ENCODE measurements at regions not wholly inside any gene's neighbourhood (a gene's known extent, or its start where the extent isn't known, plus 50 kb on each side); places are given as distances from the start of the nearest gene placed in this dataset.

GRCh38 chr15:39110746-39111145 is 470.1 kb upstream of the THBS1 start:
- no peaks in the 10 kb centered on the region for H3K4me1 ChIP-seq (ENCODE audit: insufficient read depth, low read length)
- H3K27me3 ChIP-seq (ENCODE audit: control insufficient read depth in 1 of 2, insufficient read depth in 2 of 2, low read length in 2 of 2): no peaks in the 10 kb centered on the region
- H3K36me3 ChIP-seq (ENCODE audit: insufficient read depth, low read length): no peaks in the 10 kb centered on the region
- no peaks in the 10 kb centered on the region for H3K9me3 ChIP-seq (ENCODE audit: low read length)
- H3K9ac ChIP-seq (ENCODE audit: low read length): no peak overlapping the region
- H3K27ac ChIP-seq (ENCODE audit: low read depth, low read length): no peak overlapping the region
- no peak overlapping the region for H3K4me3 ChIP-seq (ENCODE audit: low read depth in 1 of 2, low read length in 2 of 2)

DNA sequence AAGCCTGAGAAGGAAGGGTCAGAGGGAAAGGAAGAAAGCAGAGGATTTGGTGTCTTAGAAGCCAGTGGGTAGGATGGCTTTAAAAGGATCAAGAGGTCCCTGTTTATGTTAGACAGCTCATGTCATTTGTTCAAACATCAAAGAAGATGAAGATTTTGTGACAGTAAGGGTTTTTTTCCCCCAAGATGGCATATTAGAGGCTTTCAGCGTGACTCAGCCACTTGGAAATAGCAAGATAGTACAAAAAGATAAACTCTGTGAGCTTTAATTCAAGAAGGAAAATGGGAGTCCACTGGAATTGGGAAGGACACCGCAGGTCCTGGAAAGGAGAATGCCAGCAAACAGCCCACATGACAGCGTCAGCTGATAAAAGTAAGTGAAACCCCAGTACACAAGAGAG is 467.1 kb upstream of the THBS1 start:
- no peaks in the 10 kb centered on the region for H3K27me3 ChIP-seq (ENCODE audit: control insufficient read depth in 1 of 2, insufficient read depth in 2 of 2, low read length in 2 of 2)
- H3K4me3 ChIP-seq (ENCODE audit: low read depth in 1 of 2, low read length in 2 of 2): no peak overlapping the region
- peaks cover 7% of the 10 kb centered on the region for H3K9me3 ChIP-seq (ENCODE audit: low read length)
- no peak overlapping the region for H3K9ac ChIP-seq (ENCODE audit: low read length)
- no peaks in the 10 kb centered on the region for H3K36me3 ChIP-seq (ENCODE audit: insufficient read depth, low read length)
- H3K27ac ChIP-seq (ENCODE audit: low read depth, low read length): no peak overlapping the region
- H3K4me1 ChIP-seq (ENCODE audit: insufficient read depth, low read length): no peaks in the 10 kb centered on the region

GRCh38 chr15:39114690-39115378 is 466.0 kb upstream of the THBS1 start:
- Histone ChIP-seq H3K27ac (ENCODE audit: low read depth, low read length) (no peak overlapping the region), H3K27me3 (ENCODE audit: control insufficient read depth in 1 of 2, insufficient read depth in 2 of 2, low read length in 2 of 2) (no peaks in the 10 kb centered on the region), H3K36me3 (ENCODE audit: insufficient read depth, low read length) (no peaks in the 10 kb centered on the region), H3K4me3 (ENCODE audit: low read depth in 1 of 2, low read length in 2 of 2) (no peak overlapping the region), H3K9me3 (ENCODE audit: low read length) (peaks cover 7% of the 10 kb centered on the region), H3K4me1 (ENCODE audit: insufficient read depth, low read length) (no peaks in the 10 kb centered on the region), H3K9ac (ENCODE audit: low read length) (no peak overlapping the region)

- Histone ChIP-seq H3K4me3 (ENCODE audit: low read depth in 1 of 2, low read length in 2 of 2) (no peak overlapping the region), H3K9me3 (ENCODE audit: low read length) (peaks cover 7% of the 10 kb centered on the region), H3K27ac (ENCODE audit: low read depth, low read length) (no peak overlapping the region), H3K4me1 (ENCODE audit: insufficient read depth, low read length) (no peaks in the 10 kb centered on the region), H3K27me3 (ENCODE audit: control insufficient read depth in 1 of 2, insufficient read depth in 2 of 2, low read length in 2 of 2) (no peaks in the 10 kb centered on the region), H3K36me3 (ENCODE audit: insufficient read depth, low read length) (no peaks in the 10 kb centered on the region), H3K9ac (ENCODE audit: low read length) (no peak overlapping the region)
Measured at GRCh38 chr15:39115379-39116057, 465.4 kb upstream of the THBS1 start.

DNA sequence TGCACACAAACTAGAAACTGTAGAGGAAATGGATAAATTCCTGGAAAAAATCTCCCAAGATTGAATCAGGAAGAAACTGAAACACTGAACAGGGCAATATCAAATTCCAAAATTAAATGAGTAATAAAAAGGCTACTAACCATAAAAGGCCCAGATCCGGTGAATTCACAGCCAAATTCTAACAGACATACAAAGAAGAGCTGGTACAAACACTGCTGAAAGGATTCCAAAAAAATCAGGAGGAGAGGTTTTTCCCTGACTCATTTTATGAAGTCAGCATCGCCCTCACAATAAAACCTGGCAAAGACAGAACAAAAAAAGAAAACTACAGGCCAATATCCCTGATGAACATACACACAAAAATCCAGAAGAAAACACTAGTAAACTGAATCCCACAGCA is 462.4 kb upstream of the THBS1 start:
- Histone ChIP-seq H3K36me3 (ENCODE audit: insufficient read depth, low read length) (no peaks in the 10 kb centered on the region), H3K9me3 (ENCODE audit: low read length) (peaks cover 7% of the 10 kb centered on the region), H3K4me1 (ENCODE audit: insufficient read depth, low read length) (no peaks in the 10 kb centered on the region), H3K27me3 (ENCODE audit: control insufficient read depth in 1 of 2, insufficient read depth in 2 of 2, low read length in 2 of 2) (no peaks in the 10 kb centered on the region), H3K9ac (ENCODE audit: low read length) (no peak overlapping the region), H3K4me3 (ENCODE audit: low read depth in 1 of 2, low read length in 2 of 2) (no peak overlapping the region), H3K27ac (ENCODE audit: low read depth, low read length) (no peak overlapping the region)

GRCh38 chr15:39124155-39124552 is 456.7 kb upstream of the THBS1 start:
- H3K27ac ChIP-seq (ENCODE audit: low read depth, low read length): no peak overlapping the region
- no peaks in the 10 kb centered on the region for H3K9me3 ChIP-seq (ENCODE audit: low read length)
- H3K4me1 ChIP-seq (ENCODE audit: insufficient read depth, low read length): peaks cover 30% of the 10 kb centered on the region
- H3K27me3 ChIP-seq (ENCODE audit: control insufficient read depth in 1 of 2, insufficient read depth in 2 of 2, low read length in 2 of 2): no peaks in the 10 kb centered on the region
- no peaks in the 10 kb centered on the region for H3K36me3 ChIP-seq (ENCODE audit: insufficient read depth, low read length)
- no peak overlapping the region for H3K4me3 ChIP-seq (ENCODE audit: low read depth in 1 of 2, low read length in 2 of 2)
- H3K9ac ChIP-seq (ENCODE audit: low read length): no peak overlapping the region

- peaks cover 31% of the 10 kb centered on the region for H3K4me1 ChIP-seq (ENCODE audit: insufficient read depth, low read length)
- no peaks in the 10 kb centered on the region for H3K27me3 ChIP-seq (ENCODE audit: control insufficient read depth in 1 of 2, insufficient read depth in 2 of 2, low read length in 2 of 2)
- no peak overlapping the region for H3K27ac ChIP-seq (ENCODE audit: low read depth, low read length)
- H3K4me3 ChIP-seq (ENCODE audit: low read depth in 1 of 2, low read length in 2 of 2): no peak overlapping the region
- H3K9ac ChIP-seq (ENCODE audit: low read length): no peak overlapping the region
- no peaks in the 10 kb centered on the region for H3K9me3 ChIP-seq (ENCODE audit: low read length)
- H3K36me3 ChIP-seq (ENCODE audit: insufficient read depth, low read length): no peaks in the 10 kb centered on the region
Measured at GRCh38 chr15:39124553-39125171, 456.2 kb upstream of the THBS1 start.

- Histone ChIP-seq H3K4me1 (ENCODE audit: insufficient read depth, low read length) (peaks cover 31% of the 10 kb centered on the region), H3K27ac (ENCODE audit: low read depth, low read length) (no peak overlapping the region), H3K27me3 (ENCODE audit: control insufficient read depth in 1 of 2, insufficient read depth in 2 of 2, low read length in 2 of 2) (no peaks in the 10 kb centered on the region), H3K9me3 (ENCODE audit: low read length) (no peaks in the 10 kb centered on the region), H3K36me3 (ENCODE audit: insufficient read depth, low read length) (no peaks in the 10 kb centered on the region), H3K9ac (ENCODE audit: low read length) (no peak overlapping the region), H3K4me3 (ENCODE audit: low read depth in 1 of 2, low read length in 2 of 2) (no peak overlapping the region)
Measured at GRCh38 chr15:39125226-39125625, 455.7 kb upstream of the THBS1 start.

DNA sequence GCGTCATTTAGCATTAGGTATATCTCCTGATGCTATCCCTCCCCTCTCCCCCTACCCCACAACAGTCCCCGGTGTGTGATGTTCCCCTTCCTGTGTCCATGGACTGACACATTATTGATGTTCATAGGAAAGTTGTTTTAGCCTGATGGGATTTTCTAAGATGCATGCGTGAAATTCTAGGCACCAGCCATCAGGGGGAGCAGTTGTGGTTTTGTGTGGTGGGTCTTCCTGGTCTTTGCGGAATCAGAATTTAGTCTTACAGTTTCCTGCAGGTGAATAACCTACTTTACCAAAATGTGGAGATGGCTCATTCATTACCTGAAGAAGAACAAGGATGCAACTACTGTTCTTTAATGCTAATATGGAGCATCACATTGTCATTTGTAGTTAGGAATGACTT is 455.0 kb upstream of the THBS1 start:
- Histone ChIP-seq H3K27ac (ENCODE audit: low read depth, low read length) (no peak overlapping the region), H3K27me3 (ENCODE audit: control insufficient read depth in 1 of 2, insufficient read depth in 2 of 2, low read length in 2 of 2) (no peaks in the 10 kb centered on the region), H3K36me3 (ENCODE audit: insufficient read depth, low read length) (no peaks in the 10 kb centered on the region), H3K4me3 (ENCODE audit: low read depth in 1 of 2, low read length in 2 of 2) (no peak overlapping the region), H3K9ac (ENCODE audit: low read length) (no peak overlapping the region), H3K9me3 (ENCODE audit: low read length) (no peaks in the 10 kb centered on the region), H3K4me1 (ENCODE audit: insufficient read depth, low read length) (peaks cover 31% of the 10 kb centered on the region)

DNA sequence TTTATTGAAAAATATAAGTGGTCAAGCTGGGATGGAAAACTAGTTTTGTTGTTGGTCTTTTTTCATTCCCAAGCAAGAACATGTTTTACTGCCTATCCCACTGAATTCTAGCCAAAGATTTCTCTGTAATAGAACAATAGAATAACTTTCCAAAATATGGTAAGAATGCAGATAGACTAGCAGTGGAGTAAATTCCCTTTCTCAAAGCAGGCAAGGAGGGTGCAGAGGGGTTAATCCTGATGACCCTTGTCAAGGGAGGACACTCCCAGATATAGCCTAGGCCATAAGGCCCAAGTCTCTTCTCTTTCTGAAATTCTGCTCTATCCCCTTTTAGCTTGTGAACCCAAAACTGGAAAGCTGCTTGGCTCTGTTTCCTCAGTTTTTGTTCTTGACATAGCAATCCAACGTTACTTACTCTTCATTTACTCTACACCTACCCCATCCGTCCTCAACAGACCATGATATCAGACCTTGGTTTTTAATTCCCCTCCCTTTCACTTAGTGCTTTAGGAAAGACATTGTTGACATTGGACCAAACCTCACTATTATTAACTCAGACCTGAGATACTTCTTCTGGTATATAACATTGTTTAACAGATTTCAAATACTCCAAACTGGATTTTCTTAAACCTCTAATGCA is 453.6 kb upstream of the THBS1 start:
- no peaks in the 10 kb centered on the region for H3K9me3 ChIP-seq (ENCODE audit: low read length)
- H3K27ac ChIP-seq (ENCODE audit: low read depth, low read length): peak overlapping the region; percentile 35

DNA sequence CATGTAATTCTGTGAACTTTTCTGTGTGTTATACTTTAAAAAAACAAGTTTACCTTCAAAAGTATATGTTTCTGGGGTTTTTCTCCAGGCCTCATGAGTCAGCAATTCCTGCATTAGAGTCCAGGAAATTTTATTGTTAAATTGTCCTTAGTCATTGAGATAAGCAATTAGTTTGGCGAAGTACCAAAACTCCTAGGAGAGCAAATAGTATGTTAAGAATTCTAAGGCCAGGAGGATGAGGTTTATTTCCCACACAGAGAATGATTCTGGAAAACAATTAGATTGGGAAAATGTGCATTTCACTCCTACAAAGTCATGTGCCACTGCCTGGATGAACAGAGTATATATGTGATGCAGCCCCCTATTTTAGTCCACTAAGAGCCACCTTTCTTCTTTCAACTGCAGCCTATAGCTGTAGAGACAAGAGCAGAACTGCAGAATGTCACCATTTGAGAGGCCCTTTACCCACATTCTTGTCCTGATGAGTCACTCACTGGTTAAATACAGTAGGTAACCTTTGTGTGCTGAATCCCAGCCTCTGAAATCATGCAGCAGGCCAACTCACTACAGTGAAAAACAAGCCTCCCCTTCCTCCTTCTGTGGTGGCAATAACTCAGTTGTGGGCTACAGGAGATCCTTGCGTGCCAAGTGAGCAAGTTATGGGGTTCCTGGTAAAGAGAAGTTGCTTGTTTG is 452.8 kb upstream of the THBS1 start:
- Histone ChIP-seq H3K36me3 (ENCODE audit: insufficient read depth, low read length) (no peaks in the 10 kb centered on the region), H3K27me3 (ENCODE audit: control insufficient read depth in 1 of 2, insufficient read depth in 2 of 2, low read length in 2 of 2) (no peaks in the 10 kb centered on the region), H3K9me3 (ENCODE audit: low read length) (no peaks in the 10 kb centered on the region), H3K4me1 (ENCODE audit: insufficient read depth, low read length) (peaks cover 48% of the 10 kb centered on the region), H3K4me3 (ENCODE audit: low read depth in 1 of 2, low read length in 2 of 2) (no peak overlapping the region), H3K9ac (ENCODE audit: low read length) (no peak overlapping the region), H3K27ac (ENCODE audit: low read depth, low read length) (peak overlapping the region; percentile 60)

More for the DNA sequence above, 453.6 kb upstream of the THBS1 start:
- H3K27me3 ChIP-seq (ENCODE audit: control insufficient read depth in 1 of 2, insufficient read depth in 2 of 2, low read length in 2 of 2): no peaks in the 10 kb centered on the region
- H3K36me3 ChIP-seq (ENCODE audit: insufficient read depth, low read length): no peaks in the 10 kb centered on the region
- H3K4me3 ChIP-seq (ENCODE audit: low read depth in 1 of 2, low read length in 2 of 2): no peak overlapping the region
- peaks cover 40% of the 10 kb centered on the region for H3K4me1 ChIP-seq (ENCODE audit: insufficient read depth, low read length)
- H3K9ac ChIP-seq (ENCODE audit: low read length): no peak overlapping the region
